ENCODE measurements at regions not wholly inside any gene's neighbourhood (a gene's known extent, or its start where the extent isn't known, plus 50 kb on each side); places are given as distances from the start of the nearest gene placed in this dataset.

GRCh38 chr14:78005325-78005724, 164.8 kb upstream of the NRXN3 start:
- TF ChIP-seq CTCF (IDR thresholded peaks at IDR 0.05; ENCODE audit: low read depth, low read length, missing input control) (no peak), MAX (IDR thresholded peaks at IDR 0.05) (no peak), REST (IDR thresholded peaks at IDR 0.05) (no peak), RAD21 (IDR thresholded peaks at IDR 0.05) (no peak), FOXA2 (IDR thresholded peaks at IDR 0.05) (no peak), HNF4A (conservative IDR thresholded peaks at IDR 0.05) (no peak), JUND (IDR thresholded peaks at IDR 0.05) (no peak), NR2F2 (IDR thresholded peaks at IDR 0.05) (no peak), TAF1 (conservative IDR thresholded peaks at IDR 0.05) (no peak), YY1 (IDR thresholded peaks at IDR 0.05) (no peak), EGR1 (IDR thresholded peaks at IDR 0.05; ENCODE audit: low read depth in 2 of 2) (no peak)
